GM13976 (cell line): ENCODE measurements at regions not wholly inside any gene's neighbourhood (a gene's known extent, or its start where the extent isn't known, plus 50 kb on each side); places are given as distances from the start of the nearest gene placed in this dataset.

Source experiments
- DNase-seq: peaks from one replicate; pipeline ENCODE4 v3.0.0; 2012; ENCODE audit warnings: low spot score
- in situ Hi-C: fragments of 300-500 bp; cut with MboI; formaldehyde crosslinking; loops from one replicate; pipeline ENCODE4 v1.12.0; 2022; ENCODE audit warnings: low sequenced_read_pairs, mixed read lengths, inconsistent platforms; ENCODE audit not compliant: unreplicated experiment
- TF ChIP-seq, protein P1 (sequence below): IDR thresholded peaks from 2 replicates; pipeline ENCODE4 v1.5.1; 2012; ENCODE audit warnings: borderline replicate concordance, mild to moderate bottlenecking; ENCODE audit not compliant: insufficient read depth; ENCODE audit errors: extremely low read depth, missing control alignments, control extremely low read depth

- in situ Hi-C loops: no loop called here
- TF ChIP-seq, protein P1, sequence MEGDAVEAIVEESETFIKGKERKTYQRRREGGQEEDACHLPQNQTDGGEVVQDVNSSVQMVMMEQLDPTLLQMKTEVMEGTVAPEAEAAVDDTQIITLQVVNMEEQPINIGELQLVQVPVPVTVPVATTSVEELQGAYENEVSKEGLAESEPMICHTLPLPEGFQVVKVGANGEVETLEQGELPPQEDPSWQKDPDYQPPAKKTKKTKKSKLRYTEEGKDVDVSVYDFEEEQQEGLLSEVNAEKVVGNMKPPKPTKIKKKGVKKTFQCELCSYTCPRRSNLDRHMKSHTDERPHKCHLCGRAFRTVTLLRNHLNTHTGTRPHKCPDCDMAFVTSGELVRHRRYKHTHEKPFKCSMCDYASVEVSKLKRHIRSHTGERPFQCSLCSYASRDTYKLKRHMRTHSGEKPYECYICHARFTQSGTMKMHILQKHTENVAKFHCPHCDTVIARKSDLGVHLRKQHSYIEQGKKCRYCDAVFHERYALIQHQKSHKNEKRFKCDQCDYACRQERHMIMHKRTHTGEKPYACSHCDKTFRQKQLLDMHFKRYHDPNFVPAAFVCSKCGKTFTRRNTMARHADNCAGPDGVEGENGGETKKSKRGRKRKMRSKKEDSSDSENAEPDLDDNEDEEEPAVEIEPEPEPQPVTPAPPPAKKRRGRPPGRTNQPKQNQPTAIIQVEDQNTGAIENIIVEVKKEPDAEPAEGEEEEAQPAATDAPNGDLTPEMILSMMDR: no peak
- DNase-seq: no peak
Measured at GRCh38 chr5:60448600-60448999, 251.4 kb downstream of the DEPDC1B start.

DNA sequence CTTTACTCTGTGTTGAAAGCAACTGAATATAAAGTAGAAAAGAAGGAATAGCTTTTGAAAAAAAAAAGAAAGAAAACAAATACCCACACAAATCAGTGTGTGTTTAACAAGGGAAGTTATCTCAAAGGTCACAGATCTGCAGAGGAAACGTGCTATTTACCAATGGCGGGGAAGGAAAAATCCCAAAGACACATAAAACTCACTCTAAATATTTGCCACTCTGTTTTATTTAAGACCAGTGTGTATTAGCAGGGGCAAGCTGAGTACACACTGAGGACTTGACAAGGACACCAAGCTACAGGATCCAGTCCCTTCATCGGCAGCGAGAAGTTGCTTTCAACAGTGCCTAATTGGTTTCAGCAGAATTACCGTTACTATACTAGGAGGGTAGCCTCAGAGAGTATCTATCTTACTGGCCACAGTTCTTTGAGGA lies 252.5 kb downstream of the DEPDC1B start:
- TF ChIP-seq, protein P1: no peak
- in situ Hi-C loops: no loop called here
- no peak for DNase-seq

DNA sequence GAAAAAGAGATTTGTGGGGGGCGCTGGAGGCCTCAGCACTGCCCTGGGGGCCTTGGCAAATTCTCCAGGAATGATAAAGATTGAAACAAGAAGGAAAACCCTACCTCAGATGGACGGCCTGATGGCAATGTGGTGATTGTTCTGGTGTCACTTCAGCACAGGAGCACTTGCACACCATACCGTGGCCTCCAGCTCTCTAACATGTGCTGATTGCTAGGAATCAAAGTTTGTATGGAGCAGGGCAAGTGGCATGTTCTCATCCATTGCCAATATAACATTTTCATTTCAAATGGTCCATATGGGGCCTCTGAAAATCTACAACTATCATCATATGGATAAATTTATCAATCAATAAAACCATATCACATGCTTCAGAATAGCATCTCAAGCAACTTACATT lies 253.0 kb downstream of the DEPDC1B start:
- DNase-seq: no peak
- TF ChIP-seq, protein P1: no peak
- in situ Hi-C loops: no loop called here

DNA sequence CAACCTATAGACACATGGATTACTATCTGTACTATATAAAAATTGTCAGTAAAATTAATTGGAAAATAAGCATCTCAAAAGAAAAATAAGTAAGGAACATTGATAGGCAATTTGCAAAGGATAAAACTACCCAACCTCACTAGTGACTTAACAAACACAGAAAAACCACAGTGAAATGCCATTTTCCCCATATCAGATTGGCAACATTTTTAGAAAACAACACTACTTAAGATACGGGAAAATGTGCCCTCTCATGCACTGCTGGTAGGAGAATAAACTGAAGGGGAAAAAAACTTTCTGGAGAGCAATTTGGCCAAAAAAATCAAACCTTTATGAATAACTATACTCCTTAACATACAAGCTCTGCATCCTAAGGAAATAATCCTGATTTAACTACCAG lies 254.0 kb downstream of the DEPDC1B start:
- in situ Hi-C loops: no loop called here
- DNase-seq: no peak
- TF ChIP-seq, protein P1: no peak

- no peak for DNase-seq
- in situ Hi-C loops: no loop called here
- TF ChIP-seq, protein P1: no peak
Measured at GRCh38 chr5:60445427-60445826, 254.5 kb downstream of the DEPDC1B start.

DNA sequence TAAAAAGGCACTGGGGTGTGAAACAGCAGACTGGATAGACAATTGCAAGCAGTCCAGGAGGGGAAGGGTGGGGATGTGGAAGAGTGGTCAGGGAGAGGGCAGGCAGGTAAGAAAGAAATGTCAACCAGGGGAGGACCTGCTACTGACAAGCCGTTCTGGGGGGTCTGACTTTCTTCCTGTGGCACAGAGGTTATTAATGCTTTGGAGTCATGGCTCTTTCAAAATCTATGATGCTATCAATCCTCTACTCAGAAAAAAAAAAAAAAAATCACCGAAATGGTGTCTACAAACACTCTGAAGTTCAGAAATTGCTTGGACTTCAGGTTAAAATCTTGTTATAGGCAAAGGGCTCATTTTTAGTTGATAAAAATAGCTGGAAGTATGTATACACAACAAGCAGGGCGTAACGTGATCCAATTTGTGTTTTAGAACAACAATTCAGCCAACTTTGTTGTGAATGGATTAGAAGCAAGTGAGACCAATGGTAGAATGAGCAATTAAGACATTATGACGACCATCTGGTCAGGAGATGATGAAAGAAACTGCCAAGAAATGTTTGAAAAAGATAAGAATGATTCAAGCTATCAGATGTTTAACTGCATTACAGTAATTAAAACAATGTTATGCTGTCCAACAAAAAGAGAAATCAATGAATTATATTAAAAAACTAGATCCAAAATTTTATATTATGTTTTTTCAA lies 255.2 kb downstream of the DEPDC1B start:
- TF ChIP-seq, protein P1: no peak
- in situ Hi-C loops: no loop called here
- DNase-seq: no peak
